Naive thymus-derived CD4-positive, alpha-beta T cell (primary cell): ENCODE measurements at regions not wholly inside any gene's neighbourhood (a gene's known extent, or its start where the extent isn't known, plus 50 kb on each side); places are given as distances from the start of the nearest gene placed in this dataset.

Source experiments
- ATAC-seq: fragments of 150-1000 bp; cut with Tn5 transposase; 2 replicates; pipeline ENCODE4 v1.10.0; 2021; ENCODE audit warnings: mild to moderate bottlenecking, moderate library complexity
- CTCF ChIA-PET: fragments of 350-600 bp; sonication (Branson Sonifier 250); formaldehyde crosslinking; loops from one replicate; lab custom pipeline; 2021; ENCODE audit warnings: antibody characterized with exemption; lab: Charles Lee
- POLR2A ChIA-PET: fragments of 350-600 bp; sonication (Branson Sonifier 250); formaldehyde crosslinking; loops from one replicate; lab custom pipeline; 2021; ENCODE audit warnings: antibody characterized with exemption, inconsistent platforms; lab: Charles Lee
- DNase-seq, 9 donors: peaks; one replicate each; pipeline versions ENCODE4 v3.0.0 to v3.0.0-alpha.2; 2020 to 2022; ENCODE audit warnings: mixed read lengths in 1 of 9
- H3K27ac ChIP-seq: one replicate; pipeline ENCODE4 v1.7.0; 2013; ENCODE audit warnings: mild to moderate bottlenecking, low read depth, low read length, moderate library complexity
- H3K27me3 ChIP-seq, 2 donors: one replicate each; pipeline ENCODE4 v1.7.0; 2013; ENCODE audit warnings: low read length in 2 of 2, mild to moderate bottlenecking in 2 of 2, moderate library complexity in 2 of 2; ENCODE audit not compliant: control insufficient read depth in 2 of 2, insufficient read depth in 2 of 2
- H3K36me3 ChIP-seq, 3 experiments: 1 replicate in 2 of 3; 2 replicates in 1 of 3; pipeline ENCODE4 v1.7.0; 2013; ENCODE audit warnings: low read length in 3 of 3, mild to moderate bottlenecking in 3 of 3, moderate library complexity in 1 of 3; ENCODE audit not compliant: insufficient read depth in 3 of 3, control insufficient read depth in 2 of 3
- H3K4me1 ChIP-seq, 2 donors: one replicate each; pipeline ENCODE4 v1.7.0; 2013; ENCODE audit warnings: low read length in 2 of 2, mild to moderate bottlenecking in 2 of 2, moderate library complexity in 1 of 2; ENCODE audit not compliant: control insufficient read depth in 2 of 2, insufficient read depth in 2 of 2
- H3K4me3 ChIP-seq: 2 replicates; pipeline ENCODE4 v1.7.0; 2013; ENCODE audit warnings: mild to moderate bottlenecking, low read length
- H3K9me3 ChIP-seq, 3 experiments: 1 replicate in 2 of 3; 2 replicates in 1 of 3; pipeline ENCODE4 v1.7.0; 2013; ENCODE audit warnings: low read length in 3 of 3; ENCODE audit not compliant: control insufficient read depth in 2 of 3
- H3K27ac Mint-ChIP-seq, 9 donors: one replicate each; pipeline ENCODE4 v1.8.0; 2020 to 2022; ENCODE audit warnings: mixed read lengths in 9 of 9, mild to moderate bottlenecking in 8 of 9, moderate library complexity in 5 of 9, inconsistent platforms in 2 of 9
- H3K27me3 Mint-ChIP-seq, 5 donors: one replicate each; pipeline ENCODE4 v1.8.0; 2021 to 2022; ENCODE audit warnings: mixed read lengths in 5 of 5, mild to moderate bottlenecking in 1 of 5
- H3K36me3 Mint-ChIP-seq, 5 donors: one replicate each; pipeline ENCODE4 v1.8.0; 2020 to 2022; ENCODE audit warnings: mixed read lengths in 5 of 5, mild to moderate bottlenecking in 3 of 5, inconsistent platforms in 1 of 5
- H3K4me1 Mint-ChIP-seq, 7 donors: one replicate each; pipeline ENCODE4 v1.8.0; 2020 to 2022; ENCODE audit warnings: mixed read lengths in 7 of 7, mild to moderate bottlenecking in 3 of 7, inconsistent platforms in 1 of 7
- H3K4me3 Mint-ChIP-seq, 10 donors: one replicate each; pipeline ENCODE4 v1.8.0; 2020 to 2022; ENCODE audit warnings: mild to moderate bottlenecking in 10 of 10, mixed read lengths in 10 of 10, moderate library complexity in 6 of 10, inconsistent platforms in 2 of 10
- H3K9me3 Mint-ChIP-seq, 11 donors: one replicate each; pipeline ENCODE4 v1.8.0; 2020 to 2022; ENCODE audit warnings: mixed read lengths in 11 of 11, mild to moderate bottlenecking in 4 of 11, inconsistent platforms in 1 of 11, moderate library complexity in 1 of 11
- intact Hi-C, 2 donors: fragments of 100-400 bp; cut with micrococcal nuclease; formaldehyde crosslinking; loops; one replicate each; pipeline ENCODE4 v1.15.1; 2023

DNA sequence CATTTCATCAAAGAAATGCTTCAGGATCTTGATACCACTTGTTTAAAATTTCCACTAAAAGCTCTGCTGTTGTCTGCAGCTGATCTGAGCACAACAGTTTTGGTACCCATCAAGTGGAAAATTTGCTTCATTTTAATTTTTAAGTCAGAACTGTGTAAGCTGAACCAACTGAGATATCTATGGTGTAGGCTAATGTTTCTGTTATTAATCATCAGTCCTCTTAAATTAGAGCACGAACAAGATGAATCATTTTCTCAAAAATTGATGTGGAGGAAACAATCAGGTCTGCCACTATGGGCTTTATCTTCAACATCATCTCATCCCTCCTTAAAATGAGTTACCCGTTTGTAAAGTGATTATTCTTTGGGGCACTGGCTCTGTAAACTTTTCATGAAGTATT is 221.5 kb upstream of the NBEA start:
- Histone ChIP-seq H3K36me3 (no peaks in the 10 kb centered on the region), H3K9me3 (no peaks in the 10 kb centered on the region), H3K27ac (no peak overlapping the region), H3K4me1 (no peaks in the 10 kb centered on the region), H3K4me3 (no peak overlapping the region), H3K27me3 (no peaks in the 10 kb centered on the region)
- H3K4me1 Mint-ChIP-seq, result no peaks in the 10 kb centered on the region
- intact Hi-C loops, result no loop called here
- ATAC-seq (no peak), DNase-seq (no peak)
- H3K9me3 Mint-ChIP-seq, result peaks cover 0 to 5% (median 0%) of the 10 kb centered on the region in 11 donors
- H3K27ac Mint-ChIP-seq, result no peak overlapping the region
- no peak overlapping the region for H3K4me3 Mint-ChIP-seq
- POLR2A ChIA-PET, result no interaction called here
- CTCF ChIA-PET, result no interaction called here
- no peaks in the 10 kb centered on the region for H3K36me3 Mint-ChIP-seq
- peaks cover 0 to 7% (median 3%) of the 10 kb centered on the region in 5 donors for H3K27me3 Mint-ChIP-seq

DNA sequence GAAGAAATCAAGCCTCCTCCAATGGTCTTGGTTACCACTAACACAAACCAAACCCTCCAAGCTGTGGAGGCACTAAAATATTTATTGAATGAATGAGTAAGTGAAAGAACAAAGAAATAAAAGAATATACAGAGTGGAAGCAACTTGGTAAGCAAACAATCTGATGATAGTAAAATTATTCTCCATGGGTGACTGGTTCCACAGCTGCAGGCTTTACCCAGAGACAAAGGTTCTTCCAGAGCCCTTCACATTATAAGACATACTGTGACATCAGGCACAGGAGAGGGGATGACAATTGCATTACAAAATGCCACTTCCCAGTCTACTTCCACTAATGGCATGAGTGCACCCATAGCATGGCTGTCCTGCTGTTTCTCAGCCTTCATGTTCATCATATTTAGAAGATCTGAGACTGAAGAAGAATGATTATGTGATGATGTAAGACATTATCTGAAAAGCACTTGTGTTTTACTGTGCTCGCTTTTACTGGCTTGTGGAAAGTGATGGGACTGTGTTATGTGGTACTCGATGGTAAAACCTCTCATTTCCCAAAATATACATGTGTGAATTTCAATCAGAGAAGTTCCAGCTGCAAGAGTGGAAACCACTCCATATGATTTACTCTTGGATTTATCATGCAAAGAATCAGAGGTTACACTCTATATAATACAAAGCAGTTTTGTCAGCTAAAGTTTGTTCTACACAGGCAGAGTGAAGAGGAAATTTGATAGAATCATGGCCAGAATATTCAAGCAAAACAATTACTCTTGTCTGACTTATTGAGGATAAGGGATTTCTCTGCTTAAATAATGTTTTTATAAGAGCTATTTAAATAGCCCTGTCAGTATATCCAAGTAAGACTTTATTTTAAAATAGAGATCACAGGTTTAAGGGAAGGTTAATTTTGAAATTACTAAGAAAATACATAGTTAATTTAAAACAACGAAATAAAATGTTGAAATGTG is 220.2 kb upstream of the NBEA start:
- no peaks in the 10 kb centered on the region for H3K4me1 Mint-ChIP-seq
- POLR2A ChIA-PET, result no interaction called here
- H3K9me3 Mint-ChIP-seq, result peaks cover 0 to 5% (median 0%) of the 10 kb centered on the region in 11 donors
- H3K27ac Mint-ChIP-seq, result no peak overlapping the region
- CTCF ChIA-PET, result no interaction called here
- no peaks in the 10 kb centered on the region for H3K27me3 ChIP-seq
- no peak overlapping the region for H3K4me3 Mint-ChIP-seq
- DNase-seq, result no peak
- peaks cover 0 to 7% (median 3%) of the 10 kb centered on the region in 5 donors for H3K27me3 Mint-ChIP-seq
- no peaks in the 10 kb centered on the region for H3K36me3 ChIP-seq
- H3K4me3 ChIP-seq, result no peak overlapping the region
- no peaks in the 10 kb centered on the region for H3K4me1 ChIP-seq
- H3K9me3 ChIP-seq, result no peaks in the 10 kb centered on the region
- no peak overlapping the region for H3K27ac ChIP-seq
- no peaks in the 10 kb centered on the region for H3K36me3 Mint-ChIP-seq
- no peak for ATAC-seq
- intact Hi-C loops, result no loop called here

GRCh38 chr13:34722922-34723321 is 219.1 kb upstream of the NBEA start:
- H3K27ac ChIP-seq, result no peak overlapping the region
- no peak for DNase-seq
- intact Hi-C loops, result no loop called here
- Mint-ChIP-seq H3K27me3 (peaks cover 0 to 7% (median 3%) of the 10 kb centered on the region in 5 donors), H3K4me3 (no peak overlapping the region), H3K36me3 (no peaks in the 10 kb centered on the region), H3K27ac (no peak overlapping the region), H3K9me3 (peaks cover 0 to 5% (median 0%) of the 10 kb centered on the region in 11 donors), H3K4me1 (no peaks in the 10 kb centered on the region)
- no peak overlapping the region for H3K4me3 ChIP-seq
- H3K27me3 ChIP-seq, result no peaks in the 10 kb centered on the region
- no peaks in the 10 kb centered on the region for H3K4me1 ChIP-seq
- ChIA-PET POLR2A (no interaction called here), CTCF (no interaction called here)
- no peaks in the 10 kb centered on the region for H3K9me3 ChIP-seq
- no peaks in the 10 kb centered on the region for H3K36me3 ChIP-seq
- ATAC-seq, result no peak

GRCh38 chr13:34730961-34731360 is 211.1 kb upstream of the NBEA start:
- Histone ChIP-seq H3K36me3 (no peaks in the 10 kb centered on the region), H3K27ac (no peak overlapping the region), H3K9me3 (no peaks in the 10 kb centered on the region), H3K4me1 (no peaks in the 10 kb centered on the region), H3K4me3 (no peak overlapping the region), H3K27me3 (no peaks in the 10 kb centered on the region)
- H3K4me3 Mint-ChIP-seq, result no peak overlapping the region
- peaks cover 0 to 5% (median 0%) of the 10 kb centered on the region in 5 donors for H3K27me3 Mint-ChIP-seq
- ATAC-seq (no peak), DNase-seq (no peak)
- ChIA-PET CTCF (no interaction called here), POLR2A (no interaction called here)
- H3K27ac Mint-ChIP-seq, result no peak overlapping the region
- H3K36me3 Mint-ChIP-seq, result peaks cover 0 to 3% (median 0%) of the 10 kb centered on the region in 5 donors
- H3K4me1 Mint-ChIP-seq, result peaks cover 0 to 6% (median 0%) of the 10 kb centered on the region in 7 donors
- H3K9me3 Mint-ChIP-seq, result peaks cover 0 to 8% (median 2%) of the 10 kb centered on the region in 11 donors
- intact Hi-C loops, result no loop called here

GRCh38 chr13:34731486-34731885 is 210.6 kb upstream of the NBEA start:
- CTCF ChIA-PET, result no interaction called here
- no peak for ATAC-seq

DNA sequence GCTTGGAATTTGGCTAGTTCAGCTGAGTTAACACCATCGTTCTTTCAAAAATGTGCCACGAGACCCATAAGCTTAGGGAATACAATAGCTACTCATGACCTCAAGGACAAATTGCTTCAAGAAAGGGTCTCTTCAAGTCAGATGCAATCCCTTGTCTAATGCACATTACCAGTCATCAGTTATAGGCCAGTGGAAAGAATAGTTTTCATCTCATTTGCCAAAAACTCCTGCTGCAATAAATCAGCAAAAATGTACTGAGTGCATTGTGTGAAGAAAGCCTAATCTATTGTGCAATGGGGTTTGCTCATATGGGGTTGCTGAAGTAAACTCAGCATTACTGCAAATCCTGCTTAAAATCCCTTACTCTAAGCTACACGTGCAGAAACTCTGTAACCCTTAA is 208.3 kb upstream of the NBEA start:
- CTCF ChIA-PET, result no interaction called here

More at GRCh38 chr13:34731486-34731885, 210.6 kb upstream of the NBEA start:
- DNase-seq, result no peak
- H3K36me3 ChIP-seq, result no peaks in the 10 kb centered on the region
- Mint-ChIP-seq H3K4me3 (no peak overlapping the region), H3K36me3 (peaks cover 0 to 3% (median 0%) of the 10 kb centered on the region in 5 donors), H3K27ac (no peak overlapping the region), H3K9me3 (peaks cover 0 to 8% (median 2%) of the 10 kb centered on the region in 11 donors), H3K27me3 (peaks cover 0 to 5% (median 0%) of the 10 kb centered on the region in 5 donors), H3K4me1 (peaks cover 0 to 6% (median 0%) of the 10 kb centered on the region in 7 donors)
- H3K27ac ChIP-seq, result no peak overlapping the region
- H3K27me3 ChIP-seq, result no peaks in the 10 kb centered on the region
- POLR2A ChIA-PET, result no interaction called here
- no peaks in the 10 kb centered on the region for H3K9me3 ChIP-seq
- no peak overlapping the region for H3K4me3 ChIP-seq
- intact Hi-C loops, result no loop called here
- no peaks in the 10 kb centered on the region for H3K4me1 ChIP-seq

More for the DNA sequence above, 208.3 kb upstream of the NBEA start:
- H3K36me3 ChIP-seq, result no peaks in the 10 kb centered on the region
- no peak overlapping the region for H3K27ac Mint-ChIP-seq
- no peaks in the 10 kb centered on the region for H3K9me3 ChIP-seq
- peaks cover 0 to 6% (median 0%) of the 10 kb centered on the region in 7 donors for H3K4me1 Mint-ChIP-seq
- H3K4me1 ChIP-seq, result no peaks in the 10 kb centered on the region
- H3K36me3 Mint-ChIP-seq, result peaks cover 0 to 3% (median 0%) of the 10 kb centered on the region in 5 donors
- H3K27me3 Mint-ChIP-seq, result peaks cover 0 to 5% (median 0%) of the 10 kb centered on the region in 5 donors
- POLR2A ChIA-PET, result no interaction called here
- H3K27me3 ChIP-seq, result no peaks in the 10 kb centered on the region
- intact Hi-C loops, result no loop called here
- no peak for DNase-seq
- H3K4me3 Mint-ChIP-seq, result no peak overlapping the region
- peaks cover 0 to 8% (median 4%) of the 10 kb centered on the region in 11 donors for H3K9me3 Mint-ChIP-seq
- ATAC-seq, result no peak
- H3K27ac ChIP-seq, result no peak overlapping the region
- no peak overlapping the region for H3K4me3 ChIP-seq
